Upper lobe of left lung (tissue), 6 donors: ENCODE measurements at regions not wholly inside any gene's neighbourhood (a gene's known extent, or its start where the extent isn't known, plus 50 kb on each side); places are given as distances from the start of the nearest gene placed in this dataset.

Experiments
- ATAC-seq, 2 donors: fragments of 200-7000 bp; cut with Tn5 transposase; one replicate each; pipeline ENCODE4 v1.9.1; 2022; ENCODE audit warnings: mild to moderate bottlenecking in 2 of 2, moderate library complexity in 2 of 2; ENCODE audit not compliant: low FRiP score in 2 of 2
- DNase-seq, 2 donors: peaks; one replicate each; pipeline ENCODE4 v3.0.0-alpha.2; 2019 to 2020
- H3K27ac ChIP-seq, 4 donors: fragments of 200-600 bp; sonication (generic); one replicate each; pipeline ENCODE4 v1.5.1; 2016 to 2019
- H3K27me3 ChIP-seq, 4 donors: fragments of 200-600 bp; sonication (generic); one replicate each; pipeline ENCODE4 v1.5.1; 2017 to 2019
- H3K36me3 ChIP-seq, 4 donors: fragments of 200-600 bp; sonication (generic); one replicate each; pipeline ENCODE4 v1.5.1; 2016 to 2019
- H3K4me1 ChIP-seq, 4 donors: fragments of 200-600 bp; sonication (generic); one replicate each; pipeline ENCODE4 v1.5.1; 2018 to 2019
- H3K4me3 ChIP-seq, 4 donors: fragments of 200-600 bp; sonication (generic); one replicate each; pipeline ENCODE4 v1.5.1; 2017 to 2019; ENCODE audit warnings: mild to moderate bottlenecking in 2 of 4, moderate library complexity in 1 of 4
- H3K9me3 ChIP-seq, 4 donors: fragments of 200-600 bp; sonication (generic); one replicate each; pipeline ENCODE4 v1.5.1; 2018 to 2019
- CTCF ChIP-seq, 6 experiments: fragments of 450-650 bp in 4 of 6; fragments of 200-600 bp in 2 of 6; sonication (generic) in 2 of 6; IDR thresholded peaks; one replicate each; pipeline ENCODE4 v1.5.1; 2016 to 2019; ENCODE audit warnings: antibody characterized with exemption in 6 of 6
- EP300 ChIP-seq, 4 donors: sonication (generic); formaldehyde crosslinking; IDR thresholded peaks; one replicate each; pipeline ENCODE4 v1.5.1; 2017; ENCODE audit warnings: antibody characterized with exemption in 4 of 4, control low read depth in 2 of 4
- POLR2A ChIP-seq, 4 donors: fragments of 450-650 bp; IDR thresholded peaks; one replicate each; pipeline ENCODE4 v1.5.1; 2016 to 2017; ENCODE audit warnings: antibody characterized with exemption in 4 of 4, mild to moderate bottlenecking in 2 of 4
- POLR2AphosphoS5 ChIP-seq, 2 donors: sonication (generic); formaldehyde crosslinking; IDR thresholded peaks; one replicate each; pipeline ENCODE4 v1.5.1; 2017; ENCODE audit warnings: antibody characterized with exemption in 2 of 2
- WGBS, 2 donors: methylation state at CpG; one replicate each; pipeline ENCODE4 v1.1.5; 2017 to 2018; 5-methylcytosine and 5-hydroxymethylcytosine counted together
- donor health status: DM: no; HTN: no; CAD: no; lungs with moderate emphysema.
- donor health status: DM: no; HTN: yes; CAD: no; lungs with severe emphysema.

- Histone ChIP-seq H3K4me1 (peaks cover 0 to 12% (median 6%) of the 10 kb centered on the region in 4 donors), H3K27me3 (no peaks in the 10 kb centered on the region), H3K36me3 (no peaks in the 10 kb centered on the region), H3K4me3 (no peak overlapping the region), H3K27ac (no peak overlapping the region), H3K9me3 (no peaks in the 10 kb centered on the region)
- 83 to 92% methylated on average over 5 of the region's 5 CpGs for WGBS, 2 donors
- DNase-seq (no peak), ATAC-seq (no peak)
- TF ChIP-seq CTCF (IDR thresholded peaks at IDR 0.05): no peak
- no peak for TF ChIP-seq POLR2AphosphoS5 (IDR thresholded peaks at IDR 0.05)
- no peak for TF ChIP-seq POLR2A (IDR thresholded peaks at IDR 0.05)
- TF ChIP-seq EP300 (IDR thresholded peaks at IDR 0.05): no peak
Measured at GRCh38 chr2:64196963-64197362, 52.7 kb upstream of the PELI1 start.

GRCh38 chr2:64201151-64201550 lies 56.9 kb upstream of the PELI1 start:
- peaks cover 24 to 33% (median 31%) of the 10 kb centered on the region in 4 donors for H3K4me1 ChIP-seq
- ATAC-seq (no peak), DNase-seq (no peak)
- TF ChIP-seq POLR2AphosphoS5 (IDR thresholded peaks at IDR 0.05): no peak
- no peak for TF ChIP-seq CTCF (IDR thresholded peaks at IDR 0.05)
- no peak for TF ChIP-seq EP300 (IDR thresholded peaks at IDR 0.05)
- no peak for TF ChIP-seq POLR2A (IDR thresholded peaks at IDR 0.05)
- peak overlapping the region in 2 of 4 donors; percentile 44 to 86 for H3K27ac ChIP-seq
- H3K4me3 ChIP-seq: no peak overlapping the region
- 67 to 71% methylated on average over 1 of the region's 1 CpG for WGBS, 2 donors
- H3K9me3 ChIP-seq: no peaks in the 10 kb centered on the region
- H3K36me3 ChIP-seq: no peaks in the 10 kb centered on the region
- no peaks in the 10 kb centered on the region for H3K27me3 ChIP-seq

- TF ChIP-seq POLR2AphosphoS5 (IDR thresholded peaks at IDR 0.05): peak in 1 of 2 donors; percentile 46
- TF ChIP-seq POLR2A (IDR thresholded peaks at IDR 0.05): no peak
- TF ChIP-seq EP300 (IDR thresholded peaks at IDR 0.05): peak in 3 of 4 donors; percentile 15 to 73 (median 51)
- ATAC-seq: peak; percentile 43 to 74
- 42 to 46% methylated on average over 4 of the region's 4 CpGs for WGBS, 2 donors
Measured at GRCh38 chr2:64202206-64202845, 58.1 kb upstream of the PELI1 start.

GRCh38 chr2:64203131-64203857 lies 59.1 kb upstream of the PELI1 start:
- DNase-seq: no peak
- TF ChIP-seq POLR2A (IDR thresholded peaks at IDR 0.05) (no peak), POLR2AphosphoS5 (IDR thresholded peaks at IDR 0.05) (no peak), CTCF (IDR thresholded peaks at IDR 0.05) (no peak), EP300 (IDR thresholded peaks at IDR 0.05) (no peak)
- peak overlapping the region; percentile 72 to 91 (median 86) for H3K27ac ChIP-seq
- H3K4me3 ChIP-seq: no peak overlapping the region
- 64 to 66% methylated on average over 4 of the region's 4 CpGs for WGBS, 2 donors
- H3K36me3 ChIP-seq: no peaks in the 10 kb centered on the region
- no peaks in the 10 kb centered on the region for H3K27me3 ChIP-seq
- ATAC-seq: peak; percentile 20 to 44
- peaks cover 24 to 33% (median 31%) of the 10 kb centered on the region in 4 donors for H3K4me1 ChIP-seq
- H3K9me3 ChIP-seq: no peaks in the 10 kb centered on the region

More at GRCh38 chr2:64202206-64202845, 58.1 kb upstream of the PELI1 start:
- DNase-seq: no peak
- Histone ChIP-seq H3K27me3 (no peaks in the 10 kb centered on the region), H3K9me3 (no peaks in the 10 kb centered on the region), H3K4me3 (no peak overlapping the region), H3K36me3 (no peaks in the 10 kb centered on the region), H3K27ac (peak overlapping the region in 3 of 4 donors; percentile 72 to 87 (median 86)), H3K4me1 (peaks cover 24 to 33% (median 31%) of the 10 kb centered on the region in 4 donors)

- ATAC-seq: peak; percentile 71 to 78
- H3K4me1 ChIP-seq: peaks cover 24 to 33% (median 31%) of the 10 kb centered on the region in 4 donors
- H3K4me3 ChIP-seq: peak overlapping the region in 3 of 4 donors; percentile 8 to 39 (median 17)
- peak overlapping the region; percentile 72 to 91 (median 86) for H3K27ac ChIP-seq
- no peaks in the 10 kb centered on the region for H3K9me3 ChIP-seq
- WGBS, 2 donors: 11 to 14% methylated on average over 11 to 12 of the region's 12 CpGs
- peak; percentile 36 to 66 for DNase-seq
- TF ChIP-seq EP300 (IDR thresholded peaks at IDR 0.05) (no peak), POLR2A (IDR thresholded peaks at IDR 0.05) (peak in 1 of 4 donors; percentile 52), CTCF (IDR thresholded peaks at IDR 0.05) (no peak), POLR2AphosphoS5 (IDR thresholded peaks at IDR 0.05) (peak; percentile 18 to 29)
- no peaks in the 10 kb centered on the region for H3K36me3 ChIP-seq
- no peaks in the 10 kb centered on the region for H3K27me3 ChIP-seq
Measured at GRCh38 chr2:64203858-64204632, 59.8 kb upstream of the PELI1 start.
